Liver (tissue), 1 donor: ENCODE measurements at regions not wholly inside any gene's neighbourhood (a gene's known extent, or its start where the extent isn't known, plus 50 kb on each side); places are given as distances from the start of the nearest gene placed in this dataset. TPM values are rescaled to one million over a fixed set of nuclear protein-coding genes. Genes with fewer than 3 reads are reported as not detected.

ENCODE experiments used
- small RNA-seq: library from RNA; depleted of rRNA; stranded (forward); fragments of <200 nt; gene quantifications from one replicate; pipeline ENCODE3, GENCODE V24; 2014

Small RNA genes in the stretch of these regions (small RNA-seq; reads per million reads assigned to genes)
- not detected for gene BX322534.1
